Natural killer cell (primary cell): ENCODE measurements at regions not wholly inside any gene's neighbourhood (a gene's known extent, or its start where the extent isn't known, plus 50 kb on each side); places are given as distances from the start of the nearest gene placed in this dataset.
"Not testable (repeated sequence)": the region's sequence is repeated elsewhere in the genome, so short reads cannot be mapped to it uniquely, and the experiment has no call there.

Experiments
- ATAC-seq, 3 donors: fragments of 150-1000 bp in 2 of 3; fragments of 200-7000 bp in 1 of 3; cut with Tn5 transposase; 1 replicate in 1 of 3; 2 replicates in 2 of 3; pipeline ENCODE4 v1.10.0; 2021; ENCODE audit warnings: mild to moderate bottlenecking in 2 of 3, moderate library complexity in 2 of 3
- DNase-seq, 2 donors: peaks; one replicate each; pipeline versions ENCODE4 v3.0.0 to v3.0.0-alpha.2; 2013 to 2021; ENCODE audit warnings: mixed read lengths in 1 of 2
- H3K27ac ChIP-seq: one replicate; pipeline ENCODE4 v1.5.1; 2013; ENCODE audit warnings: mild to moderate bottlenecking, low read length
- H3K27me3 ChIP-seq: one replicate; pipeline ENCODE4 v1.6.1; 2013; ENCODE audit warnings: low read length; ENCODE audit not compliant: control insufficient read depth, insufficient read depth
- H3K36me3 ChIP-seq: one replicate; pipeline ENCODE4 v1.6.1; 2013; ENCODE audit warnings: low read length; ENCODE audit not compliant: control insufficient read depth, insufficient read depth
- H3K4me1 ChIP-seq: one replicate; pipeline ENCODE4 v1.6.1; 2013; ENCODE audit warnings: low read length; ENCODE audit not compliant: control insufficient read depth, insufficient read depth
- H3K4me3 ChIP-seq: one replicate; pipeline ENCODE4 v1.5.1; 2013; ENCODE audit warnings: low read length
- H3K9me3 ChIP-seq: one replicate; pipeline ENCODE4 v1.6.1; 2013; ENCODE audit warnings: low read length; ENCODE audit not compliant: control insufficient read depth, insufficient read depth
- H3K27ac Mint-ChIP-seq, 2 donors: one replicate each; pipeline ENCODE4 v1.8.0; 2022; ENCODE audit warnings: mild to moderate bottlenecking in 2 of 2, mixed read lengths in 2 of 2, moderate library complexity in 1 of 2
- H3K27me3 Mint-ChIP-seq, 2 donors: one replicate each; pipeline ENCODE4 v1.8.0; 2022; ENCODE audit warnings: low read depth in 2 of 2, mixed read lengths in 2 of 2
- H3K36me3 Mint-ChIP-seq: one replicate; pipeline ENCODE4 v1.8.0; 2022; ENCODE audit warnings: mixed read lengths
- H3K4me1 Mint-ChIP-seq, 2 donors: one replicate each; pipeline ENCODE4 v1.8.0; 2022; ENCODE audit warnings: mixed read lengths in 2 of 2
- H3K4me3 Mint-ChIP-seq: one replicate; pipeline ENCODE4 v1.8.0; 2022; ENCODE audit warnings: mild to moderate bottlenecking, moderate library complexity, mixed read lengths
- H3K9me3 Mint-ChIP-seq, 2 donors: one replicate each; pipeline ENCODE4 v1.8.0; 2022; ENCODE audit warnings: mixed read lengths in 2 of 2
- WGBS: methylation state at CpG from one replicate; pipeline ENCODE4 v1.1.7; 2013; ENCODE audit warnings: missing lambda C conversion rate; ENCODE audit not compliant: insufficient coverage; 5-methylcytosine and 5-hydroxymethylcytosine counted together
- intact Hi-C: fragments of 100-400 bp; cut with micrococcal nuclease; formaldehyde crosslinking; loops from one replicate; pipeline ENCODE4 v1.14.2; 2022
- TF ChIP-seq, protein P1 (sequence below): fragments of 200-600 bp; IDR thresholded peaks from one replicate; pipeline ENCODE4 v1.8.0; 2022; ENCODE audit warnings: antibody characterized with exemption

GRCh38 chr18:1778496-1779178 is 792.7 kb downstream of the METTL4 start:
- H3K27me3 Mint-ChIP-seq, result no peaks in the 10 kb centered on the region
- H3K9me3 ChIP-seq, result no peaks in the 10 kb centered on the region
- H3K9me3 Mint-ChIP-seq, result peaks cover 5 to 12% of the 10 kb centered on the region in 2 donors
- TF ChIP-seq, protein P1, sequence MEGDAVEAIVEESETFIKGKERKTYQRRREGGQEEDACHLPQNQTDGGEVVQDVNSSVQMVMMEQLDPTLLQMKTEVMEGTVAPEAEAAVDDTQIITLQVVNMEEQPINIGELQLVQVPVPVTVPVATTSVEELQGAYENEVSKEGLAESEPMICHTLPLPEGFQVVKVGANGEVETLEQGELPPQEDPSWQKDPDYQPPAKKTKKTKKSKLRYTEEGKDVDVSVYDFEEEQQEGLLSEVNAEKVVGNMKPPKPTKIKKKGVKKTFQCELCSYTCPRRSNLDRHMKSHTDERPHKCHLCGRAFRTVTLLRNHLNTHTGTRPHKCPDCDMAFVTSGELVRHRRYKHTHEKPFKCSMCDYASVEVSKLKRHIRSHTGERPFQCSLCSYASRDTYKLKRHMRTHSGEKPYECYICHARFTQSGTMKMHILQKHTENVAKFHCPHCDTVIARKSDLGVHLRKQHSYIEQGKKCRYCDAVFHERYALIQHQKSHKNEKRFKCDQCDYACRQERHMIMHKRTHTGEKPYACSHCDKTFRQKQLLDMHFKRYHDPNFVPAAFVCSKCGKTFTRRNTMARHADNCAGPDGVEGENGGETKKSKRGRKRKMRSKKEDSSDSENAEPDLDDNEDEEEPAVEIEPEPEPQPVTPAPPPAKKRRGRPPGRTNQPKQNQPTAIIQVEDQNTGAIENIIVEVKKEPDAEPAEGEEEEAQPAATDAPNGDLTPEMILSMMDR, result no peak
- no peak overlapping the region for H3K4me3 ChIP-seq
- 86% methylated on average over 1 of the region's 1 CpG for WGBS
- no peak overlapping the region for H3K4me3 Mint-ChIP-seq
- no peak for ATAC-seq
- no peaks in the 10 kb centered on the region for H3K36me3 Mint-ChIP-seq
- no peaks in the 10 kb centered on the region for H3K4me1 Mint-ChIP-seq
- no peak for DNase-seq
- H3K36me3 ChIP-seq, result no peaks in the 10 kb centered on the region
- H3K4me1 ChIP-seq, result no peaks in the 10 kb centered on the region
- no peak overlapping the region for H3K27ac Mint-ChIP-seq
- no peak overlapping the region for H3K27ac ChIP-seq
- intact Hi-C loops, result no loop called here
- H3K27me3 ChIP-seq, result no peaks in the 10 kb centered on the region

DNA sequence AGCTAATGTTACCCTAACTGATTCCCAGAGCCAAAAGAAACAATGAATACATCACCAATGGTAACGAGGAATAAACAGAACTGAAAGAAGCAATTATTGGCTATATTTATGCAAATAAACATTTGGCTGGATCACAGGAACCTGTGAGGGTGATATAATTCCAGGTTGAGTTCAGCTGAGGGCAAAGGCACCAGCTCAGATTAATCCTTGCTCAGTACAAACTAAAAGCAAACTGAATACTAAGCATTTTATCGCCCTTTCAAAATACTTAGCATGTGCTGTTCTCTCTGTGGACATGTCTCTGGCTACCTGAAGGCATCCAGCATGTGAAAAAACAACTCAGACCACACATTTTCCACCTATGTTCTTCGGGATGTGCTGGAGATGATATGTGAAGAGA is 791.7 kb downstream of the METTL4 start:
- Histone ChIP-seq H3K27ac (no peak overlapping the region), H3K4me1 (no peaks in the 10 kb centered on the region), H3K4me3 (no peak overlapping the region), H3K27me3 (no peaks in the 10 kb centered on the region), H3K36me3 (no peaks in the 10 kb centered on the region), H3K9me3 (peaks cover 7% of the 10 kb centered on the region)
- Mint-ChIP-seq H3K4me3 (no peak overlapping the region), H3K36me3 (no peaks in the 10 kb centered on the region), H3K9me3 (peaks cover 5 to 12% of the 10 kb centered on the region in 2 donors), H3K27me3 (no peaks in the 10 kb centered on the region), H3K27ac (no peak overlapping the region), H3K4me1 (no peaks in the 10 kb centered on the region)
- DNase-seq (no peak), ATAC-seq (no peak)
- WGBS, result 88% methylated on average over 2 of the region's 3 CpGs
- TF ChIP-seq, protein P1, result no peak
- intact Hi-C loops, result no loop called here

- H3K4me1 Mint-ChIP-seq, result no peaks in the 10 kb centered on the region
- DNase-seq, result no peak
- no peak overlapping the region for H3K4me3 Mint-ChIP-seq
- WGBS, result 88% methylated on average over 5 of the region's 5 CpGs
- peaks cover 8% of the 10 kb centered on the region for H3K9me3 ChIP-seq
- no peaks in the 10 kb centered on the region for H3K27me3 ChIP-seq
- no peak for ATAC-seq
- H3K36me3 Mint-ChIP-seq, result no peaks in the 10 kb centered on the region
- H3K27ac ChIP-seq, result no peak overlapping the region
- TF ChIP-seq, protein P1, result no peak
- intact Hi-C loops, result no loop called here
- H3K9me3 Mint-ChIP-seq, result peaks cover 11 to 20% of the 10 kb centered on the region in 2 donors
- H3K4me1 ChIP-seq, result no peaks in the 10 kb centered on the region
- H3K4me3 ChIP-seq, result no peak overlapping the region
- no peaks in the 10 kb centered on the region for H3K36me3 ChIP-seq
- H3K27ac Mint-ChIP-seq, result no peak overlapping the region
- no peaks in the 10 kb centered on the region for H3K27me3 Mint-ChIP-seq
Measured at GRCh38 chr18:1784113-1784512, 787.2 kb downstream of the METTL4 start.

DNA sequence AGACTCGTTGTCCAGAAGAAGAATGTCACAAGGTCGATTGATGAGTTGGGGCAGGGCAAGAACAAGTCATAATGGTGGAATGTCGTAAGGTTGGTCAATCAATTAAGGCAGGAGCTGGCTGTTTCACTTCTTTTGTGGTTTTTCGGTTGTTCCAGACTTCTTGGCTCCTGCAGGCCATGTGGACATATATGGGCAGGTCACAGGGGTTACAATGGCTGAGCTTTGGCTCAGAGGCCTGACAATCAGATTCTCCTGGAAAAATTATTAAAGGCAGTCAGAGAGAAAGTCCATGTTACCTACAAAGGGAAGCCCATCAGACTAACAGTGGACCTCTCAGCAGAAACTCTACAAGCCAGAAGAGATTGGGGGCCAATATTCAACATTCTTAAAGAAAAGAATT is 785.3 kb downstream of the METTL4 start:
- H3K4me1 Mint-ChIP-seq, H3K4me3 Mint-ChIP-seq, H3K4me3 ChIP-seq, H3K27ac Mint-ChIP-seq, ATAC-seq, H3K36me3 ChIP-seq, intact Hi-C loops, H3K9me3 ChIP-seq, H3K36me3 Mint-ChIP-seq, H3K4me1 ChIP-seq, H3K27ac ChIP-seq, H3K27me3 ChIP-seq, DNase-seq, H3K27me3 Mint-ChIP-seq: not testable (repeated sequence)
- 77% methylated on average over 4 of the region's 4 CpGs for WGBS
- peaks cover 11 to 14% of the 10 kb centered on the region in 2 donors for H3K9me3 Mint-ChIP-seq
